SK-N-DZ (cell line): ENCODE measurements at regions not wholly inside any gene's neighbourhood (a gene's known extent, or its start where the extent isn't known, plus 50 kb on each side); places are given as distances from the start of the nearest gene placed in this dataset.
"Not testable (repeated sequence)": the region's sequence is repeated elsewhere in the genome, so short reads cannot be mapped to it uniquely, and the experiment has no call there.

Source experiments
- DNase-seq: peaks from one replicate; pipeline ENCODE4 v3.0.0-alpha.2; 2015; ENCODE audit warnings: low spot score

- DNase-seq: no peak
Observed at GRCh38 chr5:157952374-157952685, 93.4 kb upstream of the CLINT1 start.

DNA sequence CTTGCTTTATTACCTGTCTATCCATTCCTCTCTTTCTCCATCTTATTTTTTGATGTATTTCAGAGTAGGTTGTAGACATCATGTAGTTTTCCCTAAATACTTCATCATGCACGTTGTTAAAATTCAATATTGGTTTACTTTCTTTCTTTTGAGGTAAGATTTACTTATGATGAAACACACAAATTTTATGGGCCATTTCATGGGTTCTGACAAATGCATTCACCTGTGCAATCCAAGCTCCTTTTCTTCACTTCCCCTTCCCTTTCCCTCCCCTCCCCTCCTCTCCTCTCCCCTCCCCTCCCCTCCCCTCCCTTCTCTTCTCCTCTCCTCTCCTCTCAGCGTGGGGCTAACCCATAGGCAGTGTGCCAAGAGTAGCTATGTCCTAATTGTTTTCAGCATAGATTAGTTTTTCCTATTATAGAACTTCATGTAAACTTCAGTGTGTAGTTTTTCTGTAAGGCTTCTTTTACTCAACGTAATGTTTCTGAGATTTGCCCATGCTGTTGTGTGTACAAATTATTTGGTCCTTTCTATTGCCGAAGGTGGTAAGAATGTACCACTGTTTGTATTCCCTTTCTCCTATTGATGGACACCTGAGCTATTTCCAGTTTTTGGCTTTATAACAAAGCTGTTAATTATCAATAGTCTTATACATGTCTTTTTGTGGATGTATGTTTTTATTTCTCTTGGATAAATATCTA, 92.9 kb upstream of the CLINT1 start:
- DNase-seq: no peak

DNA sequence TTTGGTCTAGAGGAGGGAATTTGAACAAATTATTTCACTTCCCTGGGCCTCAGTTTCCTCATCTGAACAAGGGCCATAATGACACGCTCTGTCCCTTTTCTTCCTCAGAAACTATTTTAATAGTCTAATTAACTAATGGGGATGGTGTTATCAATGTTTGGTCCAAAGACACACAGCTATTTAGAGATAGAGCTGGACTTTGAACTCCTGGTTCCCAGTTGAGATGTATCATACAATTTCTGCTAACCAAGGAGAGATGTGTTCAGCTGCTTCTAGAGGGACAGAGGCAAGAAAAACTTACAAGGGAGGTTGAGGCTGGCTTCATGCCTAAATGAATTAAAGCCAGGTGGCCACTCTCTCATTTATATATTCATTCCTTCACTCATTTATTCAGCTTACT, 90.6 kb upstream of the CLINT1 start:
- no peak for DNase-seq

DNA sequence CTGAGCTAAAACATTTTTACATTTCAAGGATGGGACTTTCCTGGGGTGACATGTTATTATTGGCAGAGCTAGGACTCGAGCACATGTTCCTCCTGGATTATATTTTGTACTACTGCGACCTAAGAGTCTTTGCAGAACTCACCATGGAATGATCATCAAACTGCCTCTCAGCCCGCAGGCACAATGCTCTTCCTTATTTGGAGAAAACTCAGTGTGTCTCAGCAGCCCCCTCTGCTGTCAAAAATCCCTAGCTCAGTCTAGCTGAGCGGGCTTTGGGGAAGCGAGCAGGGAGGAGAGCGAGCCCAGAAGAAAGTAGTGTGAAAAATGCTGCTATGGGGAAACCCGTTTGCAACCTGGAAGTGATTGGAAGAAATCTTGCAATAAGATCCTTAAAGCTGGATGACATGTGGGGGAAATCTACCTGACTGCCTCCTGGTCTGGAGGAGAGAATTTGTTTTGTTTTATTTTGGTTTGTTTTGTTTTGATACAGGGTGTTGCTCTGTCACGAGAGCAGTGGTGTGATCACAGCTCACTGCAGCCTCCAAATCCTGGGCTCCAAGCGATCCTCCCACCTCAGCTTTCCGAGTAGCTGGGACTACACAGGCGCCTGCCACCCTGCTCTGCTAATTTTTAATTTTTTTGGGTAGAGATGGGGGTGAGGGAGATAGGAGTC, 89.9 kb upstream of the CLINT1 start:
- peak; percentile 97 for DNase-seq

DNA sequence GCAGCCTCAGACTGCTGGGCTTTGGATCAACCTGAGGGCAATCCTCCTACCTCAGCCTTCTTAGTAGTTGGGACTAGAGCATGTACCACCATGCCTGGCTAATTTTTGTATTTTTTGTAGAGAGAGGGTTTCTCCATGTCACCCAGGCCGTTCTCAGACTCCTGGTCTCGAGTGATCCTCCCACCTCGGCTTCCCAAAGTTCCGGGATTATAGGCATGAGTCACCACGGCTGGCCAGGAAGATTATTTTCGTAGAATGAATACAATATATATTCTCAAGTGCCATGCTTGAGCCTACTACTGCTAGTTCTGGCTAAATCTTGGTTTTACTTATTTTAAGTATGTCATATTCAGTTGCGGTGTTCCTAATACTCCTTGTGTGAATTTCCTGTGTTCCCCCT, 88.2 kb upstream of the CLINT1 start:
- no peak for DNase-seq

DNA sequence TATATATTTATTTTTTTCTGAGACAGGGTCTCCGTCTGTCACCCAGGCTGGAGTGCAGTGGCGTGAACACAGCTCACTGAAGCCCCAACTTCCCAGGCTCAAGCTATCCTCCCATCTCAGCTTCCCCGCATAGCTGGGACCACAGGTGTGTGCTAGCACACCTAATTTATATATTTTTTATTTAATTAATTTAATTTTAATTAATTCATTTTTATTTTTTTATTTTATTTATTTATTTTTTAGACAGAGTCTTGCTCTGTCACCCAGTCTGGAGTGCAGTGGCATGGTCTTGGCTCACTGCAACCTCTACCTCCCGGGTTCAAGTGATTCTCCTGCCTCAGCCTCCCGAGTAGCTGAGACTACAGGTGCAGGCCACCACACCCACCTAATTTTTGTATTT, 86.9 kb upstream of the CLINT1 start:
- DNase-seq: not testable (repeated sequence)

- DNase-seq: no peak
Observed at GRCh38 chr5:157944938-157945337, 86.0 kb upstream of the CLINT1 start.

DNA sequence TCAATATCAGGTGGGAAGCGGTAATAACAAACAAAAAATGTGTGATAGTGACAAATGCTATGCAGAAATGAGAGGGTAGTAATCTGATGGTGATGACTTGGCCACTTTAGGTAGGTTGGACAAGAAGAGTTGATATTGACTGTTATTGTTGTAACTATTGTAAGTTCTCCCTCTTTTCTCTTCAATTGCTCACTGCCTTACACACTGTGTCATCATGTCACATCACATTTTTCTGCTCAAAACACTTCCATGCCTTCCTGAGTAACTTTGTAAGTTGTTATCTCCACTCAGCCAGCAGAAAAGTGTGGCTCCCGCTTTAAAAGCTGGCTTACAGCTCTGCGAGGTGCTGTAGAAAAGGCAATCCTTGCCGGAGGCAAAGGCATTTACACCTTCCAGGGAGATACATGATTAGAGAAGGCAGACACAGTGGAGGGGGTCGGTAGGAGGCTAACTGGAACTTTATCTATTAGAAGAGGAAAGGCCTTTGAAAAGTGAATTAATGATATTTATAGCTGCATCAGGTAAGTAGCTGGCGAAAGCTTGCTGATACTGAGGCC, 85.2 kb upstream of the CLINT1 start:
- no peak for DNase-seq

DNA sequence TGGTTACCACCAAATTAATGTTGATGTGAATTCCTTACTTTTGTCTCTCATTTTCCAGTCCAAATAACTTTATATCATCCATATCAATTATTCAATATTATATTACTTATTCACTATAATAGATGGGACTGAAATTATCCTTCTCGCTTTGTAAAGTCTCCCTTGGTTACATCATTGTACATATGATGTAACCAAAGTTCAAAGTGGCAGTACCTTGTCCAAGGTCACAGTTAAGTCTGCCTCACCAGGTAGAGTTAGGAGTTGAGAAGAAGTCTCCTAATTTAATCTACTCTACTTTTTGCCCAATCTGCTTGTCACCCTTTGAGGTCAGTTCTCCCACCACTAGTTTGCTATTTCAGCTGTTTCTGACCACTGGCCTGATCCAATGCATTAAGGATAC, 83.7 kb upstream of the CLINT1 start:
- DNase-seq: no peak

DNA sequence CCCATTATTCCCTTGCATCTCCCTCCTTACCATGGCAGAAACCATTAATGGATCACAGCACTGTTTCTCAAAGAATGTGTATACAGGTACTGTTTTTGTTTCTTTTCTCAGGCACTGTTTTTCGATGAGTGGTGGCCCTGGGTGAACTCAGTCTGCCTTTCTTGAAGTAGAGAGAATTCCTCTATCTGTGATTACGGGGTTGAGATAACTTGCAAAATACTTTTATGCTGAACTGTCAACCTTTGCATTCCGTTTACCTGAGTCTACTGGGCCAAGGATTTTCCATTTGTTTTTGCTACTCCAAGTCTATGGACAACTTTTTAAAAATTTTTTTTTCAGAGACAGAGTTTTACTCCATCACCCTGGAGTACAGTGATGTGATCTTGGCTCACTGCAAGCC, 82.7 kb upstream of the CLINT1 start:
- DNase-seq: no peak

DNA sequence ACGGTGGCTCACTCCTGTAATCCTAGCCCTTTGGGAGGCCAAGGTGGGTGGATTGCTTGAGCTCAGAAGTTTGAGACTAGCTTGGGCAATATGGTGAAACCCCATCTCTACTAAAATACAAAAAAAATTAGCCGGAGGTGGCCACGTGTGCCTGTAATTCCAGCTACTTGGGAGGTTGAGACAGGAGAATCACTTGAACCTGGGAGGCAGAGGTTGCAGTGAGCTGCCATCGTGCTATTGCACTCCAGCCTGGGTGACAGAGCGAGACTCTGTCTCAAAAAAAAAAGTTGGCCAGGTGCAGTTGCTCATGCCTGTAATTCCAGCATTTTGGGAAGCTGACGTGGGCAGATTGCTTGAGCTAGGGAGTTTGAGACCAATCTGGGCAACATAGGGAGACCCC, 79.2 kb upstream of the CLINT1 start:
- DNase-seq: not testable (repeated sequence)

DNA sequence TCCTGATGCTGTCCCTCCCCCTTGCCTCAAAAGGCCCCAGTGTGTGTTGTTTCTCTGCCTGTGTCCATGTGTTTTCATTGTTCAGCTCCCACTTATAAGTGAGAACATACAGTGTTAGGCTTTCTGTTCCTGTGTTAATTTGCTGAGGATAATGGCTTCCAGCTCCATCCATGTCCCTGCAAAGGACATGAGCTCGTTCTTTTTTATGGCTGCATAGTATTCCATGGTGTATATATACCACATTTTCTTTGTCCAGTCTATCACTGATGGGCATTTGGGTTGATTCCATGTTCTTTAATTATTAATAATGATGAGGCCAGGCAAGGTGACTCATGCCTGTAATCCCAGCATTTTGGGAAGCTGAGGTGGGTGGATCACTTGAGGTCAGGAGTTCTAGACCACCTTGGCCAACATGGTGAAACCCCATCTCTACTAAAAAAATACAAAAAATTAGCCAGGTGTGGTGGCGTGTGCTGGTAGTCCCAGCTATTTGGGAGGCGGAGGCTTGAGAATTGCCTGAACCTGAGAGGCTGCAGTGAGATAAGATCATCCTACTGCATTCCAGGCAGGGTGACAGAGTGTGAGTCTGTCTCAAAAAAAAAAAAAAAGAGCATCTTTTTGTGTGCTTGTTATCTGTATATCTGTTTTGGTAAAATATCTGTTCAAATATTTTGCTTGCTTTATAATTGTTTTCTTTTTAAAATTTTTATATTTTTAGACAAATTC, 78.0 kb upstream of the CLINT1 start:
- DNase-seq: not testable (repeated sequence)

- DNase-seq: no peak
Observed at GRCh38 chr5:157934600-157934999, 75.7 kb upstream of the CLINT1 start.

DNA sequence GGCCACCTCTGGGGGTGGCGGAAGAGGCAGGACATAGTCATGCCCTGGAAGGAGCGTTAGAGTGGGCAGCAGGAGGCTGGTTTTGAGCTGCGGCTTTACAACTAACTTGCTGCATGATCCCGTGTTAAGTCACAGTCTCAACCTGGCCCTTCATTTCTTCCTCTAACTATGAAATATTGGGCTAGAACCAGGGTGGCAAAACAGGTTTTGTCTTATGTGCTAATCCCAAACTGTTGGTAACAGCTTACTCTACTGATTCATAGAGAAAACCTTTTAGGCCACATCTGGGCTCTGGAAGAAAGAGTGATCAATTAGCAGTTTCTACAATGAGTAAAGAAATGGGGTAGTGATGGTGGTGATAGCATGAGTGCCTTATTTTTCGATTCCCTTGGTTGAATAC, 74.1 kb upstream of the CLINT1 start:
- no peak for DNase-seq

DNA sequence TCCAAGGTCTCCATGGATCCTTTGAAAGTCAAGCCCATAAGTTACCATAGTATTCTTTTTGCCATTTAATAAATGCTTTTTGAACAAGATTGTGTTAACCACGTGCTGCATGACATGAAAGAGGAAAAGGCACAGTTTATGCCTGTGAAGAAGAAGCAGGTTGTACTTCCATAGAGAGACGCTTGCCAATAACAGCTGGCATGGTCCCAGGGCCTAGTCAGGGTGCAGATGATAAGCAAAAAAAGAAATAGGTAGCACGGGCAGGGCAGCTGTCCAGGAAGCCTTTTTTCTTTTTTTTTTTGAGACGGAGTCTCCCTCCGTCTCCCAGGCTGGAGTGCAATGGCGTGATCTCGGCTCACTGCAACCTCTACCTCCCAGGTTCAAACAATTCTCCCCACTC, 71.8 kb upstream of the CLINT1 start:
- DNase-seq: no peak

DNA sequence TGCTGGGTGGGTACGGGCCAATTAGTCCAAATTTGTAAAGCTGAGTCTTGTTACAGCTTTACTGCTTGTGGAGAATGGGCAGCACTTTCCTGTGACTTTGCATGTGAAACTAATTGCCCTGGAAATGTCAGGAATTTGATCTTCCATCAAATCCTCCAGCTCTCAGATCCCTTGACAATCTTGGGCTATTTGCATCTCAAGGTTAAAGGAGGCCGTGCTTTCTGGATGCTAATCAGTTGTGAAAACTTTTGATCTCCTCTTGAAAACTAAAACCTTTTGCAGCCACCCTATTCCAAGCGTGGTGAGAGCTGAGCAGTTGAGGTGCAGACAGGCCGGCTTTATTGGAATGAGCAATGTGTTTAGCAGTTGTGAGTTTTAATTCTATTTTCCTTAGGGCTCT, 68.0 kb upstream of the CLINT1 start:
- no peak for DNase-seq

GRCh38 chr5:157925786-157926671, 67.1 kb upstream of the CLINT1 start:
- peak; percentile 35 for DNase-seq

- no peak for DNase-seq
Observed at GRCh38 chr5:157924931-157925729, 66.2 kb upstream of the CLINT1 start.

- DNase-seq: no peak
Observed at GRCh38 chr5:157924490-157924889, 65.5 kb upstream of the CLINT1 start.

DNA sequence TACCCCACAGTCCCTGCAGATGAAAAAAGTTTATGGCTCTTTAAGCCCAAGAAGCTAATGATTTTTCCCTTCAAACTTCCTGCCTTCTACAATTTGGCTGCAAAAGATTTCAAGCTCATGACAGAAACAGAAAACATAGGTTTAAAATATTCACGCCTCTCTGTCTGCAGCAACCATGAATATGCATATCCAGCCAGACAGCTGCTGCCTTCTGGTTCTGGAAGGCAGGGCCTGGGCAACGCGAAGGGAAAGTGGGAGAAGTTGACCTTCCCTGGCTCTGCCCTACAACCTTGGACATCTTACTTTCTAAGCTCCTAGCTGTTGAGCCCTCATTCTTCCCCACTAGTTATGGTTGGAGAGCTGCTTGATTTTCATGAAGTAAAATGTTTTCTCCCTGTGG, 64.8 kb upstream of the CLINT1 start:
- DNase-seq: no peak

- DNase-seq: no peak
Observed at GRCh38 chr5:157922026-157922425, 63.1 kb upstream of the CLINT1 start.
